C4-2B (cell line): ENCODE measurements at regions not wholly inside any gene's neighbourhood (a gene's known extent, or its start where the extent isn't known, plus 50 kb on each side); places are given as distances from the start of the nearest gene placed in this dataset.

Experiments used
- CTCF ChIP-seq: fragments of 450-650 bp; conservative IDR thresholded peaks from 2 replicates; pipeline ENCODE4 v1.5.1; 2017; ENCODE audit warnings: mild to moderate bottlenecking
- ZFX ChIP-seq: fragments of 450-650 bp; IDR thresholded peaks from 2 replicates; pipeline ENCODE4 v1.6.1; 2017

GRCh38 chr1:234706931-234707330 is 97.0 kb upstream of the IRF2BP2 start:
- TF ChIP-seq CTCF, result no peak
- TF ChIP-seq ZFX, result no peak
